Prostate gland (tissue), 2 donors: ENCODE measurements at regions not wholly inside any gene's neighbourhood (a gene's known extent, or its start where the extent isn't known, plus 50 kb on each side); places are given as distances from the start of the nearest gene placed in this dataset.

Source experiments
- DNase-seq: peaks from one replicate; pipeline ENCODE4 v3.0.0-alpha.2; 2019; ENCODE audit warnings: low spot score
- H3K27ac ChIP-seq, 2 donors: fragments of 200-600 bp; sonication (generic); 2 replicates each; pipeline ENCODE4 v1.5.1; 2017 to 2019
- H3K27me3 ChIP-seq: fragments of 200-600 bp; sonication (generic); replicated peaks from 2 replicates; pipeline ENCODE4 v1.5.1; 2019; ENCODE audit not compliant: insufficient read depth
- H3K36me3 ChIP-seq, 2 donors: fragments of 200-600 bp; sonication (generic); 1 replicate in 1 of 2; 2 replicates in 1 of 2; pipeline versions ENCODE4 v1.5.1 to v1.8.1; 2017 to 2019
- H3K4me1 ChIP-seq: fragments of 200-600 bp; sonication (generic); replicated peaks from 2 replicates; pipeline ENCODE4 v1.5.1; 2019
- H3K4me3 ChIP-seq, 2 donors: fragments of 200-600 bp; sonication (generic); 2 replicates each; pipeline ENCODE4 v1.5.1; 2017 to 2019
- H3K9me3 ChIP-seq: fragments of 200-600 bp; sonication (generic); 2 replicates; pipeline ENCODE4 v1.5.1; 2017
- POLR2A ChIP-seq: fragments of 450-650 bp; IDR thresholded peaks from one replicate; pipeline ENCODE4 v1.6.1; 2016; ENCODE audit warnings: antibody characterized with exemption, mild to moderate bottlenecking
- POLR2AphosphoS5 ChIP-seq: sonication (generic); formaldehyde crosslinking; IDR thresholded peaks from one replicate; pipeline ENCODE4 v1.6.1; 2017; ENCODE audit warnings: antibody characterized with exemption
- WGBS: methylation state at CpG from one replicate; pipeline ENCODE4 v1.1.5; 2018; 5-methylcytosine and 5-hydroxymethylcytosine counted together
- intact Hi-C: fragments of 100-400 bp; cut with DNase I; formaldehyde crosslinking; loops from one replicate; pipeline ENCODE4 v1.14.2; 2022
- TF ChIP-seq, protein P1 (sequence below), 4 experiments: fragments of 200-600 bp in 2 of 4; fragments of 450-650 bp in 2 of 4; sonication (generic) in 2 of 4; IDR thresholded peaks; 1 replicate in 3 of 4; 2 replicates in 1 of 4; pipeline ENCODE4 v1.5.1; 2016 to 2019; ENCODE audit warnings: antibody characterized with exemption in 4 of 4, mild to moderate bottlenecking in 2 of 4, moderate library complexity in 2 of 4

- intact Hi-C loops: no loop called here
- H3K4me1 ChIP-seq: no peaks in the 10 kb centered on the region
- no peak for TF ChIP-seq POLR2A
- TF ChIP-seq, protein P1, sequence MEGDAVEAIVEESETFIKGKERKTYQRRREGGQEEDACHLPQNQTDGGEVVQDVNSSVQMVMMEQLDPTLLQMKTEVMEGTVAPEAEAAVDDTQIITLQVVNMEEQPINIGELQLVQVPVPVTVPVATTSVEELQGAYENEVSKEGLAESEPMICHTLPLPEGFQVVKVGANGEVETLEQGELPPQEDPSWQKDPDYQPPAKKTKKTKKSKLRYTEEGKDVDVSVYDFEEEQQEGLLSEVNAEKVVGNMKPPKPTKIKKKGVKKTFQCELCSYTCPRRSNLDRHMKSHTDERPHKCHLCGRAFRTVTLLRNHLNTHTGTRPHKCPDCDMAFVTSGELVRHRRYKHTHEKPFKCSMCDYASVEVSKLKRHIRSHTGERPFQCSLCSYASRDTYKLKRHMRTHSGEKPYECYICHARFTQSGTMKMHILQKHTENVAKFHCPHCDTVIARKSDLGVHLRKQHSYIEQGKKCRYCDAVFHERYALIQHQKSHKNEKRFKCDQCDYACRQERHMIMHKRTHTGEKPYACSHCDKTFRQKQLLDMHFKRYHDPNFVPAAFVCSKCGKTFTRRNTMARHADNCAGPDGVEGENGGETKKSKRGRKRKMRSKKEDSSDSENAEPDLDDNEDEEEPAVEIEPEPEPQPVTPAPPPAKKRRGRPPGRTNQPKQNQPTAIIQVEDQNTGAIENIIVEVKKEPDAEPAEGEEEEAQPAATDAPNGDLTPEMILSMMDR (IDR thresholded peaks at IDR 0.05): no peak
- no peak for TF ChIP-seq POLR2AphosphoS5
- H3K27ac ChIP-seq: no peak overlapping the region
- no peaks in the 10 kb centered on the region for H3K9me3 ChIP-seq
- no peaks in the 10 kb centered on the region for H3K36me3 ChIP-seq
- no peaks in the 10 kb centered on the region for H3K27me3 ChIP-seq
- DNase-seq: no peak
- H3K4me3 ChIP-seq: no peak overlapping the region
Measured at GRCh38 chr6:22098601-22099031, 198.2 kb downstream of the PRL start.

DNA sequence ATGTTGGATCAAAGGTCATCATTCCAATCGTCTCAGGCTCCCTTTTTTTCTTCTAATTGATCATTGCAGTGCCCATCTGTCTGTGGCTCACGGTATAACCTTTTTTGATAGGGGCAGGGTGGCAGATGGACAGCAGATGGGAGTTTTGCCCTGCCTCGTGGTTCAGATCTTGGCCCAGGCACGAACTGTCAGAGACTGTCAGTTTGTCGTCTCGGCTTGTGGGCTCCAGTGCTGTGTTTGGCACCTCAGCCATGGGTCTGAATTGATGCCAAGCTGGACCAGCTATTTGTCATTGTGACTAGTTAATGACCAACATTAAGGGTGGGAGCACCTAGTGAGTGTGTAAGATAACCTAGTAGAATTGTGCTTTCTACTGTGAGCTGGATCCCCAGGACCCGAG, 197.6 kb downstream of the PRL start:
- no peak for TF ChIP-seq POLR2AphosphoS5
- TF ChIP-seq, protein P1 (IDR thresholded peaks at IDR 0.05): no peak
- no peak for TF ChIP-seq POLR2A
- no peak for DNase-seq
- Histone ChIP-seq H3K36me3 (no peaks in the 10 kb centered on the region), H3K9me3 (no peaks in the 10 kb centered on the region), H3K27ac (no peak overlapping the region), H3K27me3 (no peaks in the 10 kb centered on the region), H3K4me3 (no peak overlapping the region), H3K4me1 (no peaks in the 10 kb centered on the region)
- 53% methylated on average over 7 of the region's 7 CpGs for WGBS
- intact Hi-C loops: no loop called here

DNA sequence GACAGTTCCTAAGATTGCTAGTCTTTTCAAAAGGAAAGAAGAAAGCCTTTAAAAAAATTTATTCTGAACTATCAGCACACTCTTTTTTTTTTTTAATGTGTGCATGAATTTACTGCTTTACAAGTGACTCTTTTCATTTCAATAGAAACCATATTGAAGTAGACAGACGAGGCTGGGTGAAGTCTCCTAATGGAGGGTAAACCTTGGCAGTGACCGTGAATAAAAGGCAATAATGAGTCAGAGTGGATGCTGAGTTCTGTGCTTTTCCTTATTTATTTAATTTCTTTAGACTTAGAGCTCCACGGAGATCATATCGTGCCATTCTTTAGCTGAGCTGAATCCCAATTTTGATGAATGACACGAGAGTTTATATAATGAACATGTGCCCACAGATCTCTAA, 196.9 kb downstream of the PRL start:
- TF ChIP-seq, protein P1 (IDR thresholded peaks at IDR 0.05): no peak
- TF ChIP-seq POLR2AphosphoS5 (no peak), POLR2A (no peak)
- no peaks in the 10 kb centered on the region for H3K4me1 ChIP-seq
- intact Hi-C loops: no loop called here
- WGBS: 76% methylated on average over 5 of the region's 5 CpGs
- H3K4me3 ChIP-seq: no peak overlapping the region
- DNase-seq: no peak
- no peak overlapping the region for H3K27ac ChIP-seq
- H3K27me3 ChIP-seq: no peaks in the 10 kb centered on the region
- H3K9me3 ChIP-seq: no peaks in the 10 kb centered on the region
- no peaks in the 10 kb centered on the region for H3K36me3 ChIP-seq

DNA sequence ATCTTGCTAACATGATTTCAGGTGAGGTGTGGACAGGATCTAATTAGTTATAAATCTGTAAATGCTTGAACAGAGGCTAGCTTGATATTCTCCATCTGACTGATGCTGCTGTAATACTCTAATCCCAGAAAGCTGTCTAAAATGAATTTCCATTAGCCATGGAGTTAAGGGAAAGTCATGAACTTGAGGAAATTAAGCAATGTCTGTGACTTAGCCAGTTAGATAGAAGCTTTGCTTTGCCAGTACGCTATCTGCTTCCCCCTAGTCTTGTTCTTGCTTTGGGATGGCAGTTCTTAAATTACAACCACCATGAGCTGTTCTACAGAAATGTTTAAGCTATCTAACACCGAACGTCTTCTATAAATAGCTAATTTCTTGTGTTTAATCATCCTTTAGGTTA, 195.7 kb downstream of the PRL start:
- no peak for TF ChIP-seq POLR2A
- TF ChIP-seq, protein P1 (IDR thresholded peaks at IDR 0.05): no peak
- TF ChIP-seq POLR2AphosphoS5: no peak
- Histone ChIP-seq H3K4me3 (no peak overlapping the region), H3K4me1 (no peaks in the 10 kb centered on the region), H3K27me3 (no peaks in the 10 kb centered on the region), H3K36me3 (no peaks in the 10 kb centered on the region), H3K9me3 (no peaks in the 10 kb centered on the region), H3K27ac (no peak overlapping the region)
- WGBS: 93% methylated on average over 3 of the region's 3 CpGs
- intact Hi-C loops: no loop called here
- DNase-seq: no peak

GRCh38 chr6:22102671-22103070, 194.2 kb downstream of the PRL start:
- Histone ChIP-seq H3K27me3 (no peaks in the 10 kb centered on the region), H3K4me3 (no peak overlapping the region), H3K9me3 (no peaks in the 10 kb centered on the region), H3K4me1 (no peaks in the 10 kb centered on the region), H3K36me3 (no peaks in the 10 kb centered on the region), H3K27ac (no peak overlapping the region)
- no peak for DNase-seq
- TF ChIP-seq, protein P1 (IDR thresholded peaks at IDR 0.05): no peak
- TF ChIP-seq POLR2AphosphoS5: no peak
- intact Hi-C loops: no loop called here
- 94% methylated on average over 3 of the region's 3 CpGs for WGBS
